NT2/D1 (cell line): ENCODE measurements at regions not wholly inside any gene's neighbourhood (a gene's known extent, or its start where the extent isn't known, plus 50 kb on each side); places are given as distances from the start of the nearest gene placed in this dataset.
A peak's percentile ranks its signal among the peaks of the same experiment; 100 is the strongest.
"Not testable (repeated sequence)": the region's sequence is repeated elsewhere in the genome, so short reads cannot be mapped to it uniquely, and the experiment has no call there.

Experiments used
- DNase-seq: peaks from one replicate; pipeline ENCODE4 v3.0.0-alpha.2; 2011; ENCODE audit warnings: low read depth, low spot score
- H3K27me3 ChIP-seq: 2 replicates; pipeline ENCODE4 v1.6.0; 2011; ENCODE audit warnings: mild to moderate bottlenecking; ENCODE audit not compliant: insufficient read length, insufficient read depth
- H3K36me3 ChIP-seq: 2 replicates; pipeline ENCODE4 v1.6.1; 2011; ENCODE audit warnings: mild to moderate bottlenecking, low read length, mixed read lengths; ENCODE audit not compliant: insufficient read depth, insufficient read length
- H3K4me1 ChIP-seq: 2 replicates; pipeline ENCODE4 v1.5.1; 2011; ENCODE audit not compliant: insufficient read depth, insufficient read length
- H3K4me3 ChIP-seq: 2 replicates; pipeline ENCODE4 v1.5.1; 2011; ENCODE audit warnings: low read depth; ENCODE audit not compliant: insufficient read length
- H3K9ac ChIP-seq: 2 replicates; pipeline ENCODE4 v1.6.0; 2011; ENCODE audit warnings: low read depth; ENCODE audit not compliant: insufficient read length
- H3K9me3 ChIP-seq: 2 replicates; pipeline ENCODE4 v1.5.1; 2011; ENCODE audit warnings: mild to moderate bottlenecking, low read length; ENCODE audit not compliant: insufficient read depth
- SUZ12 ChIP-seq: IDR thresholded peaks from 2 replicates; pipeline ENCODE4 v1.6.1; 2011; ENCODE audit not compliant: insufficient read length, insufficient read depth; ENCODE audit errors: extremely low read depth
- YY1 ChIP-seq: IDR thresholded peaks from 2 replicates; pipeline ENCODE4 v1.6.1; 2011; ENCODE audit not compliant: insufficient read length, insufficient read depth
- ZNF274 ChIP-seq: IDR thresholded peaks from 2 replicates; pipeline ENCODE4 v1.6.1; 2011; ENCODE audit warnings: mild to moderate bottlenecking, low read depth, low read length

DNA sequence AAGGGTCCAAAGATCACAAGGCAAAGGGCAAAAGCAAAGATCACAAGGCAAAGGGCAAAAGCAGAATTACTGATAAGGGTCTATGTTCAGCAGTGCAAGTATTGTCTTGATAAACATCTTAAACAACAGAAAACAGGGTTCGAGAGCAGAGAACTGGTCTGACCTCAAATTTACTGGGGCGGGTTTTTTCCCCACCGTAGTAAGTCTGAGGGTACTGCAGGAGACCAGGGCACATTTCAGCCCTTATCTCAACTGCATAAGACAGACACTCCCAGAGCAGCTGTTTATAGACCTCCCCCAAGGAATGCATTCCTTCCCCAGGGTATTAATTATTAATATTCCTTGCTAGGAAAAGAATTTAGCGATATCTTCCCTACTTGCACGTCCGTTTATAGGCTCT, 61.3 kb downstream of the ZNF860 start:
- H3K9ac ChIP-seq, H3K4me1 ChIP-seq, H3K36me3 ChIP-seq, H3K27me3 ChIP-seq, DNase-seq, H3K4me3 ChIP-seq: not testable (repeated sequence)
- H3K9me3 ChIP-seq, result peaks cover 25% of the 10 kb centered on the region

DNA sequence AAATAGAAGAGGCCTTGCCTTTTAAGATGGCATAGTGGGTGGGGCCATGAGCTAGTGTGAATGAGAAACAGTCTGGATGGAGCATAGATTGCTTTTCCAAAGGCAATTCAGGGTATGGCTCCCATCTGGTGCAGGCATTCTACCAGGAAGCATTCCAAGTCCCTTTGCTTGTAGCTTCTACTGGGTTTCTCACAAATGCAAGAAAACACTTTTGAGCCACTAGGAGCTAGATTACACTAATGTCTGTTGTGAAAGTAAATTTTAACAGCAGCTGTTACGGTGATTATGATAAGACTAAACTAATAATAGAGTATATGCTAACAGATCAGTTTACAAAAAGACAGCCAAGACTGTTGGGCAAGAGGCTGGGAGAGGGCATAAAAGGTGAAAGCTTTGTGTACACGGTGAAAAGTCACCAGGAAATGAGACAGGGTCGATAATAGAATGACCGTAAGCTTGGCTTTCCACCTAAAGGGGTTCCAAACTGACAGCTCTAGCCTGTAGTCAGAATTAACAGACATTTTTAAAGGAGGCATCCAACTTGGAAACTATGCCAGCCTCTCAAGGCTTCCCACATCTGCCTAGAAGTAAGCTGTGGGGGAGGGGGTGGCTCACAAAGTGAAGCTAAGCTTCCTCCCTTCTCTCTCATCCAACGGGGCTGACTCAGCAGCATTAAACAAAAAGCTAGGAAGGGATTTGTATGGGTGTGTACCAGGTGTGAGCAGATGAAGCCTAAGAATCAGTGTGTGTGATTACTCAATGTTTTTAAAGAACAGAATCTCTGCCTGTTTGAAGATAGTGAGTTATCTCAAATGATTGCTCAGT, 61.1 kb upstream of the GPD1L start:
- TF ChIP-seq YY1 (no peak), ZNF274 (no peak), SUZ12 (no peak)
- DNase-seq, result peak; percentile 20
- no peaks in the 10 kb centered on the region for H3K4me1 ChIP-seq
- H3K36me3 ChIP-seq, result no peaks in the 10 kb centered on the region
- no peak overlapping the region for H3K4me3 ChIP-seq
- peaks cover 25% of the 10 kb centered on the region for H3K9me3 ChIP-seq
- no peak overlapping the region for H3K9ac ChIP-seq
- no peaks in the 10 kb centered on the region for H3K27me3 ChIP-seq

DNA sequence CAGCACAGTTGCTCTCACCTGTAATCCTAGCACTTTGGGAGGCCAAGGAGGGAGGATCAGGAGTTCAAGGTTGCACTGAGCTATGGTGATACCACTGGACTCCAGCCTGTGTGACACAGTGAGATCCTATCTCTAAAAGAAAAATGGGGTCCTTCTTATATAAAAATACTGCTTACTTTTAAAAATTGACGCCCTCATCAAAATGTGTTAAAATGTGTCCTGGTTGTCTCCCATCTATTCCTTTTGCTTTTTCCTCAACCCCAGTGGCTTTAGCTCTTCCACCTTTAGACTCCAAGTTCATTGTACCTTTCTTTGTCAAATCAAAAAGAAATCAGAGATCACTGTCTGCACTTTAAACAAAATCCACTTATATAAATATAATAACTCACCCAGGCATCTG, 60.3 kb upstream of the GPD1L start:
- Histone ChIP-seq H3K36me3 (no peaks in the 10 kb centered on the region), H3K9me3 (peaks cover 25% of the 10 kb centered on the region), H3K9ac (no peak overlapping the region), H3K4me1 (no peaks in the 10 kb centered on the region), H3K4me3 (no peak overlapping the region), H3K27me3 (no peaks in the 10 kb centered on the region)
- TF ChIP-seq SUZ12, result no peak
- no peak for TF ChIP-seq YY1
- TF ChIP-seq ZNF274, result no peak
- DNase-seq, result no peak

DNA sequence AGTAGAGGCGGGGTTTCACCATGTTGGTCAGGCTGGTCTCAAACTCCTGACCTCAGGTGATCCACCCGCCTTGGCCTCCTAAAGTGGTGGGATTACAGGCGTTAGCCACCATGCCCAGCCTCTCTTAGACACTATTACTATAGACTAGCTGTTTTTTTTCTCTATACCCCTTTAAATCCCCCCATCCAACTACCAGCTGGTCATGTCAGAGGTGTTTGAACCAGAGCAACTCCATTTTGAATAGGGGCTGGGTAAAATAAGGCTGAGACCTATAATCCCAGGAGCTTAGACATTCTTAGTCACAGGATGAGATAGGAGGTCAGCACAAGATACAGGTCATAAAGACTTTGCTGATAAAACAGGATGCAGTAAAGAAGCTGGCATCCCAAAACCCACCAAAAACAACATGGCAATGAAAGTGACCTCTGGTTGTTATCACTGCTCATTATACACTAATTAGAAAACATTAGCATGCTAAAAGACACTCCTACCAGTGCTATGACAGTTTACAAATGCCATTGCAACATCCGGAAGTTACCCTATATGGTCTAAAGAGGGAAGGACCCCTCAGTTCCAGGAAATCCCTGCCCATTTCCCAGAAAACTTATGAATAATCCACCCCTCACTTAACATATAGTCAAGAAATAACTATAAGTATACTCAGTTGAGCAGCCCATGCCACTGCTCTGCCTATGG, 57.8 kb upstream of the GPD1L start:
- H3K9ac ChIP-seq, result no peak overlapping the region
- TF ChIP-seq ZNF274 (no peak), SUZ12 (no peak), YY1 (no peak)
- no peaks in the 10 kb centered on the region for H3K27me3 ChIP-seq
- no peaks in the 10 kb centered on the region for H3K4me1 ChIP-seq
- no peaks in the 10 kb centered on the region for H3K36me3 ChIP-seq
- peaks cover 4% of the 10 kb centered on the region; the same call in 1 of the 2 replicates for H3K9me3 ChIP-seq
- H3K4me3 ChIP-seq, result no peak overlapping the region
- DNase-seq, result no peak

DNA sequence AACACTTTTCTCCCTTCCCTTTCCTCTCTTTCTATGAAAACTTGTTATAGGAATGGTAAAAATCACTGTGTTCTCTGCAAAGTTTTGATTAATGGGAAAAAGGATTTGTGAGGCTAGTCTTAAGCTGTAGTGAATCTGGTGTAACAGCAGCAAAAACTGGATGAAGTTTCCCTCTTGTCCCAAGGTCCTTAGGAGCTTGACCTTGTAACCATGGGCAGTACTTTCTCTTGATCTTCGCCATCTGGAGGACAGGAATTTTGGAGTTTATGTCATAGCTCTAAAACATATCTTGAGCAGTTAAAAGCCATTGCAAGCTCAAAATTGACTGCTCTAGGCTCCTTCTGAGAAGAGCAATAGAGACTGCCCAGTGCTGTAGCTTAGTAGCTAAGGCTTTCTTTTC, 56.5 kb upstream of the GPD1L start:
- DNase-seq, result no peak
- Histone ChIP-seq H3K36me3 (no peaks in the 10 kb centered on the region), H3K9me3 (no peaks in the 10 kb centered on the region), H3K4me1 (no peaks in the 10 kb centered on the region), H3K4me3 (no peak overlapping the region), H3K27me3 (no peaks in the 10 kb centered on the region), H3K9ac (no peak overlapping the region)
- TF ChIP-seq SUZ12 (no peak), ZNF274 (no peak), YY1 (no peak)

DNA sequence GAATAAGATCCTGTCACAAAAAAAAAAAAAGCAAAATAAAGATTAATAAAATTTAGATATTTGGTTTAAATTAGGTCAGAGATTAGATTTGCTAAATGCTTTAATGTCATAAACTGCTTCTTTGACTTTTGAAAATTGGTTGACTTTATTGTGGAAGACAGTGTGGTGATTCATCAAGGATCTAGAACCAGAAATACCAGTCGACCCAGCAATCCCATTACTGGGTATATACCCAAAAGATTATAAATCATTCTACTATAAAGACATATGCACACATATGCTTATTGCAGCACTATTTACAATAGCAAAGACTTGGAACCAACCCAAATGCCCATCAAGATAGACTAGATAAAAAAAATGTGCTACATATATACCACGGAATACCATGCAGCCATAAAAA, 54.2 kb upstream of the GPD1L start:
- H3K36me3 ChIP-seq, result not testable (repeated sequence)

DNA sequence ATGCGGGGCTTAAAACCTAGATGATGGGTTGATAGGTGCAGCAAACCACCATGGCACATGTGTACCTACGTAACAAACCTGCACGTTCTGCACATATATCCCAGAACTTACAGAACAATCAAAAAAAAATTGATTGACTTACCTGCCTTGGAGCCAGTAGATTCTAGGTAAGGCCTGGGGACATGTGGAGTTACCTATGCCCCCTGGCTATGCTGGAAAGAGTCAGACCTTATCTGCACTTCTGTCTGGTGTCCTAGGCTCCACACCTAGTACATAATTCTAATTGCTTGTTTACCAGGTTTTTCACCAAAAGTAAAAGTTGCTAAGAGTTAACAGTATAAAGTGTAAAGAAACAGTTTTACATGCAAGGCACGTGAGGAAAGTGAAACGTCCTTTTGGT, 53.6 kb upstream of the GPD1L start:
- H3K36me3 ChIP-seq, H3K27me3 ChIP-seq, H3K4me3 ChIP-seq, DNase-seq, H3K9ac ChIP-seq, H3K4me1 ChIP-seq, H3K9me3 ChIP-seq: not testable (repeated sequence)

More for the DNA sequence above, 54.2 kb upstream of the GPD1L start:
- not testable (repeated sequence) for H3K9me3 ChIP-seq, DNase-seq, H3K4me1 ChIP-seq, H3K4me3 ChIP-seq, H3K9ac ChIP-seq, H3K27me3 ChIP-seq
